K562 (cell line): ENCODE measurements at regions not wholly inside any gene's neighbourhood (a gene's known extent, or its start where the extent isn't known, plus 50 kb on each side); places are given as distances from the start of the nearest gene placed in this dataset.
A peak's percentile ranks its signal among the peaks of the same experiment; 100 is the strongest.

Experiments
- CBX8 ChIP-seq: fragments of 200-600 bp; sonication (generic); IDR thresholded peaks from 2 replicates; pipeline ENCODE4 v1.6.1; 2012; ENCODE audit warnings: borderline replicate concordance, mixed run types, low read depth, mild to moderate bottlenecking, moderate library complexity, mixed read lengths, low read length, control low read depth, inconsistent platforms; ENCODE audit not compliant: poor library complexity, severe bottlenecking; ENCODE audit errors: extremely low read depth
- CUX1 ChIP-seq: fragments of 200-800 bp; sonication (Bioruptor generic); IDR thresholded peaks from 2 replicates; pipeline ENCODE4 v1.6.1; 2016; ENCODE audit warnings: missing genetic modification characterization, missing compliant biosample characterization
- DPF2 ChIP-seq: fragments of 450-650 bp; IDR thresholded peaks from 2 replicates; pipeline ENCODE4 v1.6.1; 2016
- GTF2F1 ChIP-seq: IDR thresholded peaks from 2 replicates; pipeline ENCODE4 v1.6.1; 2011; ENCODE audit warnings: low read depth, low read length, improper control_type of control experiment
- IRF2 ChIP-seq: sonication (generic); formaldehyde crosslinking; IDR thresholded peaks from 2 replicates; pipeline ENCODE4 v1.8.1; 2022; ENCODE audit warnings: mild to moderate bottlenecking, missing genetic modification reagents
- MAFK ChIP-seq: IDR thresholded peaks from 2 replicates; pipeline ENCODE4 v1.6.1; 2011; ENCODE audit warnings: low read length, improper control_type of control experiment
- MITF ChIP-seq: IDR thresholded peaks from 2 replicates; pipeline ENCODE4 v1.6.1; 2014; ENCODE audit warnings: antibody characterized with exemption
- MTA1 ChIP-seq: fragments of 450-650 bp; IDR thresholded peaks from 2 replicates; pipeline ENCODE4 v1.6.1; 2017; ENCODE audit warnings: borderline replicate concordance
- NCOA1 ChIP-seq: fragments of 450-650 bp; IDR thresholded peaks from 2 replicates; pipeline ENCODE4 v1.6.1; 2016; ENCODE audit warnings: low read depth
- NR3C1 ChIP-seq: sonication (generic); formaldehyde crosslinking; IDR thresholded peaks from 2 replicates; pipeline ENCODE4 v1.8.1; 2022; ENCODE audit warnings: missing genetic modification reagents
- SUPT5H ChIP-seq: fragments of 450-650 bp; IDR thresholded peaks from 2 replicates; pipeline ENCODE4 v1.6.1; 2016
- TBP ChIP-seq: optimal IDR thresholded peaks from 2 replicates; pipeline ENCODE3; 2011; ENCODE audit warnings: low read depth, low read length, improper control_type of control experiment
- TCF7L2 ChIP-seq: fragments of 150-350 bp; IDR thresholded peaks from 2 replicates; pipeline ENCODE4 v1.6.1; 2016; ENCODE audit warnings: low read depth, mild to moderate bottlenecking, low read length, moderate library complexity
- THRA ChIP-seq: fragments of 450-650 bp; IDR thresholded peaks from 2 replicates; pipeline ENCODE4 v1.6.1; 2017; ENCODE audit warnings: mild to moderate bottlenecking, moderate library complexity
- TOE1 ChIP-seq, 2 experiments: fragments of 450-650 bp in 1 of 2; sonication (generic) in 1 of 2; formaldehyde crosslinking in 1 of 2; IDR thresholded peaks; 2 replicates each; pipeline versions ENCODE4 v1.7.1 to v1.8.0; 2016 to 2022; ENCODE audit warnings: borderline replicate concordance in 2 of 2, mild to moderate bottlenecking in 2 of 2, antibody characterized with exemption in 1 of 2, inconsistent platforms in 1 of 2, low read depth in 1 of 2, missing genetic modification reagents in 1 of 2, moderate library complexity in 1 of 2
- WHSC1 ChIP-seq: IDR thresholded peaks from one replicate; pipeline ENCODE4 v1.6.1; 2012; ENCODE audit warnings: low read length, control low read depth, inconsistent platforms
- ZHX1 ChIP-seq: fragments of 150-350 bp; conservative IDR thresholded peaks from 2 replicates; pipeline ENCODE4 v1.6.1; 2014; ENCODE audit warnings: low read length
- ZSCAN29 ChIP-seq: fragments of 450-650 bp; IDR thresholded peaks from 2 replicates; pipeline ENCODE4 v1.6.1; 2017

DNA sequence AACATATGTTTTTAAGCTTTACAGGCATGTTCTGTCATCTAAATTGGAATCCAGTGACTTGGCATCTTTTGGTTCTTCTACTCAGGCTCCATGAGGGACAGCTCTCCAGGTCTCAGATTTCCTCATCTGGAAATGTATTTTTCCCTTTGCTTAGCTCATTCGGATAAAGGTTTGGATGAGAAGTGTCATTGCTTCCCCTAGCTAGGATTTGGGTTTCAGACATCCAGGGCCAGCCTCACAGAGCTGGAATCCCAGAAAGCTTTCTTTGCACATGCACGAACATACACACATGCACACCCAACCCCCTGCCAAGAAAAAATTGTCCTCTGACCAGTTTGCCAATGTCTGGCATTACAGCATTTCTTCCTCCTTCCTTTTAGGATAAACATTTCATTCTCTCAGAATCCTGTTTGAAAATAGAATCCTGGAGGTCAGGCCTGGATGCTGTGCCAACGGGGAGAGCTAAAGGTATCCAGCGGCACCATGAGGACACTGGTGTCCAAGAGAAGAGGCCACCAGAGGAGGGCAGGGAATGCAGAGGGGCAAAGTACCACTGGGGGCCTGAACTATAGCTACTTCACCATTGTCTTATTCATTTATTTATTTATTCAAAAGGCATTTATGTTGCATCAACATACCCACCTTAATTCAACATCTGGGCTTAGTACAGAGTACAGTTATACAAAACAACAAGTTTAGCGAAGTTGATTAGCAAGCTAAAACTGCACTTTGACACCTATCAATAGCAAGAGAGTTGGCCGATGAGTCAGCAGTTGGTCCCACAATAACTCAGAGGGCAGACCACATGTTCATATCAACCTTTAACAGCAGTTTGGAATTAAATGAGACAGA, 97.9 kb upstream of the ATL2 start (continued):
- TF ChIP-seq ZHX1 (no peak), MAFK (peak; percentile 87), MITF (no peak), CUX1 (CRISPR knock-in tag) (peak; percentile 85; the same call in 1 of the 2 replicates), TOE1 (IDR thresholded peaks at IDR 0.05; ENCODE audit: borderline replicate concordance) (no peak), TOE1 (CRISPR knock-in tag; IDR thresholded peaks at IDR 0.05; ENCODE audit: borderline replicate concordance, low read depth) (no peak), CBX8 (no peak), IRF2 (CRISPR knock-in tag) (no peak), THRA (no peak), MTA1 (no peak), NCOA1 (no peak), TCF7L2 (no peak), DPF2 (peak; percentile 89), SUPT5H (no peak), TBP (no peak), GTF2F1 (no peak), WHSC1 (no peak), ZSCAN29 (no peak), NR3C1 (CRISPR knock-in tag) (no peak)
